Activated CD8-positive, alpha-beta memory T cell treated with anti-CD3 and anti-CD28 coated beads for 4 hours (primary cell): ENCODE measurements at regions not wholly inside any gene's neighbourhood (a gene's known extent, or its start where the extent isn't known, plus 50 kb on each side); places are given as distances from the start of the nearest gene placed in this dataset.
"Not testable (repeated sequence)": the region's sequence is repeated elsewhere in the genome, so short reads cannot be mapped to it uniquely, and the experiment has no call there.

Experiments used
- DNase-seq, 2 donors: peaks; one replicate each; pipeline ENCODE4 v3.0.0-alpha.2; 2020; ENCODE audit warnings: low read depth in 2 of 2

- not testable (repeated sequence) for DNase-seq
Observed at GRCh38 chr2:181737302-181737701, 57.0 kb upstream of the NEUROD1 start.

- DNase-seq = no peak
Observed at GRCh38 chr2:181738074-181738473, 57.8 kb upstream of the NEUROD1 start.

GRCh38 chr2:181738563-181738962, 58.2 kb upstream of the NEUROD1 start:
- DNase-seq = no peak

- no peak for DNase-seq
Observed at GRCh38 chr2:181741756-181742155, 61.4 kb upstream of the NEUROD1 start.

GRCh38 chr2:181742361-181742760, 62.0 kb upstream of the NEUROD1 start:
- no peak for DNase-seq

- no peak for DNase-seq
Observed at GRCh38 chr2:181742922-181743722, 62.8 kb upstream of the NEUROD1 start.

GRCh38 chr2:181743723-181744031, 63.4 kb upstream of the NEUROD1 start:
- no peak for DNase-seq

- no peak for DNase-seq
Observed at GRCh38 chr2:181745796-181746540, 65.7 kb upstream of the NEUROD1 start.

- DNase-seq = no peak
Observed at GRCh38 chr2:181746844-181747243, 66.5 kb upstream of the NEUROD1 start.

GRCh38 chr2:181750305-181750704, 70.0 kb upstream of the NEUROD1 start:
- no peak for DNase-seq

- no peak for DNase-seq
Observed at GRCh38 chr2:181751266-181752030, 71.1 kb upstream of the NEUROD1 start.

- DNase-seq = no peak
Observed at GRCh38 chr2:181752301-181752700, 72.0 kb upstream of the NEUROD1 start.

GRCh38 chr2:181753686-181754085, 73.4 kb upstream of the NEUROD1 start:
- no peak for DNase-seq

GRCh38 chr2:181754105-181754504, 73.8 kb upstream of the NEUROD1 start:
- DNase-seq = no peak

- no peak for DNase-seq
Observed at GRCh38 chr2:181755181-181755580, 74.9 kb upstream of the NEUROD1 start.

GRCh38 chr2:181760521-181760920, 80.2 kb upstream of the NEUROD1 start:
- no peak for DNase-seq

GRCh38 chr2:181761175-181761574, 80.9 kb upstream of the NEUROD1 start:
- no peak for DNase-seq

GRCh38 chr2:181762000-181762399, 81.7 kb upstream of the NEUROD1 start:
- no peak for DNase-seq

- no peak for DNase-seq
Observed at GRCh38 chr2:181762848-181763247, 82.5 kb upstream of the NEUROD1 start.

GRCh38 chr2:181763423-181763822, 83.1 kb upstream of the NEUROD1 start:
- no peak for DNase-seq

GRCh38 chr2:181764095-181764963, 84.0 kb upstream of the NEUROD1 start:
- no peak for DNase-seq

- no peak for DNase-seq
Observed at GRCh38 chr2:181766129-181766528, 85.8 kb upstream of the NEUROD1 start.
